ENCODE measurements at regions not wholly inside any gene's neighbourhood (a gene's known extent, or its start where the extent isn't known, plus 50 kb on each side); places are given as distances from the start of the nearest gene placed in this dataset.

DNA sequence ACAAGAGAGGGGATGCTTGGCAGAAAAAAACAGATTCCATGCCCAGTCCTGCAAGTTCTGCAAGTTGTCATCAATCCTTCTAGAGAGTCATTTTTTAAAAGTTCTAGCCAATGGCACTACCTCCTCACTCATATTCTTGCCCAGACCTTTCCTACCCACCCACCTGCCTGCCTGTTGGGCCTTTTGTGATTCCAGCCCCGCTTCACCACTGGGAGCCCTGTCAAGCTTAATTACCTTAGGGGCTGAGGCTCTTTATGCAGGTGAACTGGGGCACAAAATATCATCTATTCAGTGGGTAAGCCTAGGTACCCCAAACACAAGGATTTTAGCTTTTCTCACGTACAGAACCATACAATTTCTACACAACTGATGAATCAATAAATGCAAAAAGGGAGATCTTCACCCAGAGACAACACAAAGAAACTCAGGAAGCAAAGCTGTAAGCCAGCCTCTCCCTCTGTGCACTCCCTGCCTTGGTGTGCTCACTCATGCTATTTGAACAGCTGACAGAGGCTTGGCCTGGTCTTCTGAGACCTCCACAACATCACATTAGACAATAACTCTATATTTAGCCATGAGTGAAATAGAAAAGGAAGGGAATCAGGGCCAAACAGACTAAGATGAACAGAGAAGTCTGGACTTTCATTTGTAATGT, 222.6 kb downstream of the HTR7 start:
- DNase-seq (no peak), ATAC-seq (no peak)
- H3K27me3 ChIP-seq = no peaks in the 10 kb centered on the region
- TF ChIP-seq, protein P1, sequence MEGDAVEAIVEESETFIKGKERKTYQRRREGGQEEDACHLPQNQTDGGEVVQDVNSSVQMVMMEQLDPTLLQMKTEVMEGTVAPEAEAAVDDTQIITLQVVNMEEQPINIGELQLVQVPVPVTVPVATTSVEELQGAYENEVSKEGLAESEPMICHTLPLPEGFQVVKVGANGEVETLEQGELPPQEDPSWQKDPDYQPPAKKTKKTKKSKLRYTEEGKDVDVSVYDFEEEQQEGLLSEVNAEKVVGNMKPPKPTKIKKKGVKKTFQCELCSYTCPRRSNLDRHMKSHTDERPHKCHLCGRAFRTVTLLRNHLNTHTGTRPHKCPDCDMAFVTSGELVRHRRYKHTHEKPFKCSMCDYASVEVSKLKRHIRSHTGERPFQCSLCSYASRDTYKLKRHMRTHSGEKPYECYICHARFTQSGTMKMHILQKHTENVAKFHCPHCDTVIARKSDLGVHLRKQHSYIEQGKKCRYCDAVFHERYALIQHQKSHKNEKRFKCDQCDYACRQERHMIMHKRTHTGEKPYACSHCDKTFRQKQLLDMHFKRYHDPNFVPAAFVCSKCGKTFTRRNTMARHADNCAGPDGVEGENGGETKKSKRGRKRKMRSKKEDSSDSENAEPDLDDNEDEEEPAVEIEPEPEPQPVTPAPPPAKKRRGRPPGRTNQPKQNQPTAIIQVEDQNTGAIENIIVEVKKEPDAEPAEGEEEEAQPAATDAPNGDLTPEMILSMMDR (IDR thresholded peaks at IDR 0.05) = no peak
- H3K36me3 ChIP-seq = no peaks in the 10 kb centered on the region
- H3K4me1 ChIP-seq = no peaks in the 10 kb centered on the region
- no peak overlapping the region for H3K27ac ChIP-seq
- no peaks in the 10 kb centered on the region for H3K9me3 ChIP-seq
- intact Hi-C loops (cut with DNase I) = no loop called here
- H3K4me3 ChIP-seq = no peak overlapping the region

DNA sequence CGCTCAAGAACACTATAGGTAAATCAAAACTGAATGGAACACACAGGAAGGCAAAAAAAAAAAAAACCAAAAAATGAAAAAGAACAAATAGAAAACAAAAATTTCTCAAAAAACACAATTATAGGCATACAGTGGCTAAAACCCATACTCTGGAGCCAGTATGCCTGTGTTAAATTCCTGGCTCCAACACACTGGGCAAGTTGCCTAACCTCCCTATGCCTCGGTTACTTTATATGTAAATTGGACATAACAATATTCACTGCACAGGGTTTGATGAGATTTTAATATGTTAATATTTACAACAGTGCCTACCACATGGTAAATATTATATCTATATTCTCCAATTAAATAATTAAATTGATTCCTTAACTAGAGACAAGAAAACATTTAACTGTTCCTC, 217.1 kb downstream of the HTR7 start:
- Histone ChIP-seq H3K36me3 (no peaks in the 10 kb centered on the region), H3K9me3 (no peaks in the 10 kb centered on the region), H3K27me3 (no peaks in the 10 kb centered on the region), H3K27ac (no peak overlapping the region), H3K4me1 (no peaks in the 10 kb centered on the region), H3K4me3 (no peak overlapping the region)
- no peak for DNase-seq
- ATAC-seq = no peak
- TF ChIP-seq, protein P1 (IDR thresholded peaks at IDR 0.05) = no peak
- intact Hi-C loops (cut with DNase I) = no loop called here

DNA sequence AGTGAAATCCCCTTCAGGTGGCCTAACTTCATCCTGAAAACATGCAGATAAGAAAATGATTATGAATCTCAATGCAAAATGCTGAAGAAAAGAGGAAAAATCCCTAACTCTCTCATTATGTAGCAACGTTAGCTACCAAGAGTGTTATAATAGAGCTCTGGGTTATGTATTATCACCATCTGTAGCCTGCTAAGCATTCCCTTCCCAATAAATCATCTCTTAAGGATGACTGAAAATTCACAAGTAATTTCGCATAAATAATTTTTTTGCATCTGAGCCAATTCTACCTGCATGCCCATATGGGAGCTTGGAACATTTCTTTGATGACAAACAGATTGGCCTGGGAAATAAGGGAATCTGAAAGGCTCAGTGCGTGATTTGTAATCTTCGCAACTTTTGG, 216.1 kb downstream of the HTR7 start:
- ATAC-seq = no peak
- TF ChIP-seq, protein P1 (IDR thresholded peaks at IDR 0.05) = no peak
- Histone ChIP-seq H3K4me1 (no peaks in the 10 kb centered on the region), H3K4me3 (no peak overlapping the region), H3K9me3 (no peaks in the 10 kb centered on the region), H3K27ac (no peak overlapping the region), H3K36me3 (no peaks in the 10 kb centered on the region), H3K27me3 (no peaks in the 10 kb centered on the region)
- no peak for DNase-seq
- intact Hi-C loops (cut with DNase I) = no loop called here

DNA sequence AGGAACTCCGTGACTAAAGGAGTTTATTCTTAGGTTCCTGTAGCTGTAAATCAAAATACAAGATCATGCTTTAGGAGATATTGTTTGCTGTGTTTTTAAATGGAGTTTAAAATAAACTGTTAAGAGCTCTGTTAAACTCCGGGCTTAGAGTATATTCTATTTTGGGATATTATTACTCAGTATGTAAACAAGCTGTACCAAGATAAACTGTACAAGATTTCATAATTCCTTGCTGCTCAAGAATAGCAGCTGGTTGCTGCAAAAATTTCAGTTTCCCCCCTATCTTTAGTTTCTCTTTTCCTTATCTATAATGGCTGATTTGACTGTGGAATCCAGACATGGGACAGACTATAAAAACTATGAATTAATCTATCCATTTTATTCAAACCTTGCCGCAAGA, 215.7 kb downstream of the HTR7 start:
- Histone ChIP-seq H3K27ac (no peak overlapping the region), H3K4me1 (no peaks in the 10 kb centered on the region), H3K27me3 (no peaks in the 10 kb centered on the region), H3K4me3 (no peak overlapping the region), H3K9me3 (no peaks in the 10 kb centered on the region), H3K36me3 (no peaks in the 10 kb centered on the region)
- no peak for ATAC-seq
- TF ChIP-seq, protein P1 (IDR thresholded peaks at IDR 0.05) = no peak
- intact Hi-C loops (cut with DNase I) = no loop called here
- no peak for DNase-seq

DNA sequence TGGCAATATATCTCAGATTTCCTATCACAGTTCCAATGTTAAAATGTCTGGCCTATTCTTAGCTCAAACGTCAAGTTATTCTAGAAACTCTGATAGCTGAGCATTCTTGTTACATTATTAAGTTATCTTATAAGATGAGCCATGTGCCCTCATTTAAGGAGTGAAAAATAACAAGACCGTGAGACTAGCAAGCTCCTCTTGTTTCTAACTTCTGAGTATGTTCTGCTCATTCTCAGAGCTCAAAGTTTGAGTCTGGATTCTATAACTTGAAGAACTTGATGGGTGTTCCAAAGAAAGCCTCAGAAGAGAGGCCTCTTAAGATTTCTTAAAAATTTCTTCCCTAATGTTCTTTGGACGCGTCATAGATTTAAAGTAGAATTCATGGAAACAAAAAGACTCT, 215.2 kb downstream of the HTR7 start:
- Histone ChIP-seq H3K4me3 (no peak overlapping the region), H3K9me3 (no peaks in the 10 kb centered on the region), H3K27ac (no peak overlapping the region), H3K36me3 (no peaks in the 10 kb centered on the region), H3K27me3 (no peaks in the 10 kb centered on the region), H3K4me1 (no peaks in the 10 kb centered on the region)
- DNase-seq = no peak
- no peak for ATAC-seq
- TF ChIP-seq, protein P1 (IDR thresholded peaks at IDR 0.05) = no peak
- intact Hi-C loops (cut with DNase I) = no loop called here

DNA sequence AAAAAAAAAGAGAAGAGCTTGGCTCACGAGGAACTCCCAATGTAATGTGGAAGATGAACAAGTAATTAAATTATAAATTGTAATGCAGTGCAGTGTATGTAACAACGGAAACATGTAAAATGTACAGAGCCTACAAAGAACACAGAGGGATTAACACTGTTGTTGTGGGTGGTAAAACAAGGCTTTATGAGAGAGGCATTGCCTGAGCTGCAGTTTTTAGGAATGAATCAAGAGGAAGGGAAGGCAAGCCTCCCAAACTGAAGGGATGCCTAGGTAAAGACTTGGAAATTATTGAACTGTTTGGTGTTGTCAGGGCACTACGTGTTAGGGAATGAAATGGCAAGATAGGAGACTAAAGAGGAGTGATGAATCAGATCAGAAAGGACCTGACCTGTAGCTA, 213.7 kb downstream of the HTR7 start:
- TF ChIP-seq, protein P1 (IDR thresholded peaks at IDR 0.05) = no peak
- DNase-seq (no peak), ATAC-seq (no peak)
- Histone ChIP-seq H3K27me3 (no peaks in the 10 kb centered on the region), H3K4me1 (no peaks in the 10 kb centered on the region), H3K4me3 (no peak overlapping the region), H3K36me3 (no peaks in the 10 kb centered on the region), H3K27ac (no peak overlapping the region), H3K9me3 (no peaks in the 10 kb centered on the region)
- intact Hi-C loops (cut with DNase I) = no loop called here
